RKO (cell line): ENCODE measurements at regions not wholly inside any gene's neighbourhood (a gene's known extent, or its start where the extent isn't known, plus 50 kb on each side); places are given as distances from the start of the nearest gene placed in this dataset.

Experiments used
- DNase-seq: peaks from one replicate; pipeline ENCODE4 v3.0.0-alpha.2; 2016; ENCODE audit warnings: low spot score

DNA sequence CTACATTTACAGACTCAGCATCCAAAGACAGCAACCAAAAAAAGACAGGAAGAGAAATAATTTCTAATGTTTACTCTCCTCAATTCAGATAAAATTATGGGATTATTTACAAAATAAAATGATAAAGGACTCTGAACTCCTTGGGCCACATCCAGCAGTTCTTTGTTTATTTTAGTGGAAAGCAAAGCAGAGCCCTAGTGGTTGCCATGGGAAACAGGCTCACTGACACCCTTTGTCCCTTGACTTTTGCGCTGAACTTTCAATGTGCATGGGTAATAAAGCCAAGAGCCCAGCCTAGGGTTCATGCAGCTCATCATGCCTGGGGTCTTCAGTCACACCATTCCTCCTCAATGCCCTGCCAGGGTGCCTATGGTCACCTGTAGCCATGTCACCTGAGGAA lies 442.6 kb upstream of the IGFBP3 start:
- DNase-seq: no peak

DNA sequence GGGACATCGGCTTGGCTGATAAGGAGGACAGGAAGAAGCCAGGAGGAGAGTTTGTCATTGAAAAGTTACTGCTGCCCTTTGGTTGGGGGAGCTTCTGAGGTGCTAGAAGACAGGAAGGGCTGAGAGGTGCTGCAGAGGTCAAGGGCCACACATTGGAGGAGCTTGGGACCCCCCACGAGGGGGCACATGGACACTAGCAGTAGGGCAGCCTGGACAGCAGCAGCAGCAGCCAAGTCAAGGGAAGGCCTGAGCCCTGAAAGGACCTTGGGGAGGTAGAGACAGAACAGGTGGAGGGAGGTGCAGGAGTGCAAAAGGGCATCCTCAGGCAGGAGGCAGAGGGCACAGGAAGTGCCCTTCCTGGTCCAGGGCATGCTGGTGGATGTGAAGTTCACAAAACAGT lies 439.7 kb upstream of the IGFBP3 start:
- DNase-seq: no peak

DNA sequence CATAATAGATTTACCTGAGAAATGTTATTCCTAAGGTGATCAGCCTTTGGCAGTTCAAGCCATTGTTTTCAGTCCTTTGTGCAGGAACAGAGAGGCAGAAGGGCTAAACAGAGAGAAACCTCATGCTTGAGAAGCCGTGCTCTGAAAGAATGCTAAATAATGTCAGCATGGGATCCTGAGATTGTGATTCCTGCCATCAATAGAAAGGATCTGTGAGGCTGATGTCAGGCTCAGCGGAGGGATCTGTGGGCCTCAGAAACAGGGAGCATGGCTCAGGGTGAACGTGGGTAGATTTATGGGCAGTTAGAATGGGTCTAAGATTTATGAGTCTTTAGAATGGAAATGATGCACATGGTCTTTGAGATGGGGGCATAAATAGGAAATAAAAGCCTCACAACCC lies 439.2 kb upstream of the IGFBP3 start:
- DNase-seq: no peak

DNA sequence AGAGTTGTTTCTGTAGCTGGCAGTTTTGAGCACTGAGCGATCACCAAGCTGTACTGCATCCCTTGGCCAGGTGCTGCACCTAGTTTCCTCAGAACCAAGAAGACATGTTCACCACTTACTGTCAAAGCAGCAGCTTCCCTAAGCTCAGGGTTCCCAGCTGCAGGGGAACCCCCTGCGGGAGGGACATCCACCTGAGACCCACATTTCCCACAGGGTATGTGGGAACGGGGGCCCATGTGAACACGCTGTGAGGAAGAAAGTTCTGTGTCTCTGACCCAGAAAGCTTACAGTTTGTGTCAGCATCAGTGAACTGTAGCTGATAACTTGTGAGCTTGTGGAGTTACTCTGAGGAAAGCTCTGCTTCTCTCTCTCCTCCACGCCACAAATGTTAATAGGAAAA lies 436.8 kb upstream of the IGFBP3 start:
- DNase-seq: no peak

DNA sequence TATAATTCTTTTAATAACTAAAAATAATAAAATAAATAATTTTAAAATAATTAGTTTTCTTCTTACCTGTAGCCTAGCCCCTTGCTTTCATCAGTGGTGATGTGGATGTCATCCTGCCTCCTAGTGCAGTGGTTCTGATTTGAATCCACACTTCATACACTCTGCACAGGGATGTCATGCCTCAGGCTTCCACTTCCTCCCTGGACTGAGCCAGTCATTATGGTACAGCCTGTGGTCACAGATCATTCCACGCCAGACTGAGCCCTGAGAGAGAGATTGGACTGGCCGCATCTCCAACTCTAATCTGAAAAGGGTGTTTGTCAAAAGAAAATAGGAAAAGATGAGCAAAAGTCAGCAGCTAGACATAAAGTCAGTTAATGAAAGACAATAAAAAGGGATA lies 436.2 kb upstream of the IGFBP3 start:
- no peak for DNase-seq

DNA sequence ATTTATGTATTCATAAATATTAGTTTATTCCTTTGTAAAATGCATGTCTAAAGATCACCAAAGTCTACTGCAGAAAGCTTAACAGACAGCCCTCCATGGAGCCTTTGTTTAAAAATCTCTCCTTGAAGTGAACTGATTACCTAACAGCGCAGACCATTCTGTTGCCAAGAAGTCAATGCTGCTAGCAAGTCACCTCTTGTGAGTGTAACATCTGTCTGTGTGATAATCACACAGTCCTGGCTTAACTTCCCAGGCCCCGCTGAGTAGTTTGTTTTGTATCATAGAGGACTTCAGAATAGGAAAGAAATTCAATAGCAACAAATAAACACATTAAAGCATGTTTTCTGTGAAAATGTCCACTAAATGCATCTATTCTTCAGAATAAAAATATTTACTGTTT lies 435.3 kb upstream of the IGFBP3 start:
- DNase-seq: no peak

DNA sequence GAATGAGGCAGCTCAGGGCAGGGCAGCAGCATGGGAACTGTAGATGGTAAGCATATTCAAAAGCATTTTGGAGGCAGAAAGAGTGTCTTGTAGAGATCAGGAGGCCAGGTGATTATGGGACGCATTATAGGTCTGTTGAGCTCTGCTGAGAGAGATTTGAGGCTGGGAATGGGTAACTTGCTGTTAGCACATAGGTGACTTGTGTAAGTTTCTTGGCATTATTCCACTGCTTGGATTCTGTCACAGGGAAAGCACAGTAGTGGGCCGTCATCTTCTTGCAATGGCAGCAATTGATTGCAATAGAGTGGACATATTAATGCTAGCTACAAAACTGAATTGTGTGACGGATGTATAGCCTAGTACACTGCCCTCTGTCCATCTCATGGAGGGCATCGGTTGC lies 434.3 kb upstream of the IGFBP3 start:
- DNase-seq: no peak

DNA sequence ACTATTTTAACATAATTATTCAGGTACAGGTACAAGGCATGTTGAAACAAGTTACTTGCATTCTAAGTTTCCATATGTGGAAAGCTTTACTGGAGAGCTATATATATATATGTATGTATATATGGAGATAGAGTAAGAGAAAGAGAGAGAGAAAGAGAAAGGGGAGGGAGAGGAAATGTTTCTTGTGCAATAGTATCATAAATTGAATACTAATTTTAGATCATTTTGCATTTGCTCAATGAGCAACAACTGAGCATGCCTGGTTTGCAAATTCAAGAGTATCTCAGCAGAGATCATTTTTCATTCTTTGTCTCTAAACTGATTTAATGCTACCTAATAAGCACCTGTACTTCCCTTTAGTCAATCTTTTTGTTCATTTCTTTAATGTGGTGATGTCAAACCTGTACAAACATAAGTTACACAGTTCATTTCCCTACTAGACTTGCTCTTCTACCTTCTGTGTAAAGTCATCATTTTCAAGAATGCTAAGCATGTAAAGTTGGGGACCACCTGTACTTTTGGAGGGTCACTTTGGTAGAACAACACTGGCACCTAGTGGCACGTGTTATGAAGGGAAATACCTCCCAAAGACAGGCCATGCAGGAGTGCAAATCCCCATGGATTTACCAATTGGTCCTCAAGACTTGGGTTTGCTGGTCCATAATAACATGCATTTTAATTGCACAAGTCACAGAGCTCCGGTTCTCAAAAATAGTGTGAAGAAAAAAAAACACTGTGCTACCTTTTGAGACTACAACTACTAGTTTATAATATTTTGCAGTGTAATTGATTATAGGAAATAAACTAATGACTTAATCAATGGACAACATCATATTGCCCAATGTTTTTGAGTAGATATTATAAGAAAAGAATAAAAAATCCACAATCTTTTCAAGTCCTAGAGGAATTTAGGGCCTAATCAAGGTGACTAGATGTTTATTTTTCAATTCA lies 431.2 kb upstream of the IGFBP3 start:
- DNase-seq: peak; percentile 46

DNA sequence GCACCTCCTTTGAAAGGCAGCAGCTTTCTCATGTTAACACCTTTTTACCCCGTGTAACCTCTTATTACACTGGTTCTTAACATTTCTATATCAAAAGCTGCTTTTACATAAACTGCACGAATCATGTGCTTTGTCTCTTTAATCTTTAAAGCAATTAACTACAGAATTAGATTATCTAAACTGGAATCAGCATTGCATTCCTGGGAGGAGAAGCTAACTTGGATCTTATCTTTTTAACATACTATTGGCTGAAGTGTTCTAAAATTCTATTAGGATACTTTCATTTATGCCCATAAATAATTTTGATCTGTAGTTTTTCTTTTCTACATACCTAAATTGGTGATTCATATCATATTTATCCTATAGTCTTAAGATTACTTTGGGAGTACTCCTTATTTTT lies 428.4 kb upstream of the IGFBP3 start:
- no peak for DNase-seq

DNA sequence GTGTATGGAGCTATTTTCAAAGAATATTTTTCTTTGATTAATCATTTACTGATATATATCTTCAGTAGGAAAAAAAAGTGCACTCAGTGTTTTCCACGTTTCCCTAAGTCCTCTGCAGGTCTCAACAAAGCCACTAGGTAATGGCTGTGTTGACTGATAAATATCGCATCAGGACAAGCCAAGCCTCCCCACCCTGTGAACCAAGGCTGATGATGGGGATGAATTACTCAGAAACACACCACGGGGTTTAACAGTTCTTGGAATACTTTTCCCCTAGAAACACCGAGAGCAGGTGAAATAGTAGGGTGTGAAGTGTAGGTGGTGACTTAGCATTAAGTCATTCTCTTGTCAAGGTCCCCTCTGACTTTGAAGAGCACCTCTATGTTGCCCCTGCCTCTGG lies 423.5 kb upstream of the IGFBP3 start:
- no peak for DNase-seq

DNA sequence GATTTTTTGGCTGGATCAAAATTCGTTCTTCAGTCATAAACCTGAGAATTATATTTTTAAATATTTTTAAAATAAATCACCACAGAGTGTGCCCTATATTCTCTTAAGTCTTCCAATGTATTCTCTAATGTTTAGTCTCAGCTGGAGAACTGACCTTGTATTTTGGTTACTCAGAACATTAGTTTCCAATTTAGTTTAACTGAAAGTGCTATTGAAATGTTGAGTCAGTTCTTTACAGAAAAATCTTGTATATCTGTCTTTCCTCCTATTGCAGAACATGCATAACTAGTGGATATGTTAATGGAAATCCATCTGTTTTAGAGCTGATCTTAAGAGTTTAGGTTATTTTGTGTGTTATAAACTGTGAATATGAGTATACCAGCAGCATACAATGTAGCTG lies 422.7 kb upstream of the IGFBP3 start:
- no peak for DNase-seq

DNA sequence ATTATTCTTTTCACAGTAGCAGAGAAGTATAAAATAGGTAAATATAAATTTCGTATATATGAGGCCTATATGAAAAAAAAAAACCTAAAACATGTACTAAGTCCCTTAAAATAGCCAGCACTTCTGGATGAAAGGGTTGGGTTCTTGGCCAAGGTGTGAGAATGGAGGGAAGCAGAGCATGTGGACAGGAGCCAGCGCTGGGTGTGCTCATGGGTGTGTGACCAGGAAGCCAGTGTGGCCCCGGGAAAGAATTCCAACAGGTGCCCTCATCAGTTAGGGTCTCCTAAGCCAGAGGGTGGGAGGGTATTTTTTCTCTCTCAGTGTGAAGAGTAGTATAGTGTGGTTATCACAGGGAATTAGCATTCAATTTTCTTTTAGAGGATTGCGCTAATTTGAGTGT lies 401.9 kb upstream of the IGFBP3 start:
- no peak for DNase-seq

DNA sequence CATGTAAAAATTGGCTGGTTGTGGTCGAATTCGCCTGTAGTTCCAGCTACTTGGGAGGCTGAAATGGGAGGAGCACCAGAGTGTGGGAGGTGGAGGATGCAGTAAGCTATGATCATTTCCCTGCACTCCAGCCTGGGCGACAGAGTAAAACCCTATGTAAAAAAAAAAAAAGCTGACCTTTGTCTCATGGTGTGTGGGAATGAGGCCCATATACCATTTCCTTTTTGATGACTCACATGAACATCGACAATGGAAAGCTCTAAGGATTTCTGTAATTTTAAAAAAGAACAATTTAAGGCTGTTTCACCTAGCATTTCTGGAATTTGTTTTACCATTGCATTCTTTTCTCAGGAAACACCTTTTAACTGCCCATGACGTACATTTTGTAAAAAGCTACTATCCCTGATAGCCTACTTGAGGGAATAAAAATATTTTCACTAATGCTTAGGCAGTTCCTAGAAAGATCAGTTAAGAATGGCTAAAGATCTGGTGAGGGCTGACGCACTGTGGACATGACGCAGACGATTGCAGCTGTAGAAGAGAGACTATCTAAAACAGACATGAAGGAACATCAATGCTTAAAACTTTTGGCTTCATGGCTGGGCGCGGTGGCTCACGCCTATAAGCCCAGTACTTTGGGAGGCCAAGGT lies 400.6 kb upstream of the IGFBP3 start:
- DNase-seq: no peak

DNA sequence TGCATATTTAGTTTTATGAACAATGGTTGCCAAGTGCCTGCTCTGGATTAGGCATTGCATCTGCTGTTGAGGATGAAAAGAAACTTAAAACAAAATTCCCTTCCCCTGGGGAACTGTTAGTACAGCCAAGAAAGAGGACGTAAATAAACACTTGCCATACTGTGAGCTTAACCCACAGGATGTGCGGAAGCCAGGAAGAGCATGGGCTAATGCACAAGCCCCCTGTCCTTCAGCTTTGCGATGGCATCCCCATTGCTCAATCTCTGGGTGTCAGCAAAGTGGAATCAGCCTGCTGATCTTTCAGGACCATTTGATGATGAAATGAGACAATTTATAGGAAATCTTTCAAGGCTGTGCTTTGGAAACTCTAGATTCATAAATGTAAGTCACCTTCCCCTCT lies 399.9 kb upstream of the IGFBP3 start:
- DNase-seq: no peak

DNA sequence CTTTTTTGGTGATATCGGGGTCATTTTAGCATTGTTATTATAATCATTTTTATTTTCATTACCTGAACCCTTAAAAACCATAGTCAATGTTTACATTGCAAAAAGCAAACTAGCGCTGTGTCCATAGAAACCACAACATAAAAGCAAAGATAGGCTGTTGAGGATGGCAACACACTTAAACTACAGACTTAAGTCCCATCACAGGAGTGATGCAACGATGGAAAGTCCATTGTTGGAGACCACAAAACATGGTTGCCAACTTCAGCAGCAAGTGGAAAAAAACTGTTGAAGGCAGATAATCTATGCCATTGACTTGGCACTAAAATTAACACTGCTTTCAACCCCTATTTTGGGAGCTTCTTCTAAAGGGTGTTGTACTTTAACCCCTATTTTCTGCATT lies 398.8 kb upstream of the IGFBP3 start:
- DNase-seq: no peak

DNA sequence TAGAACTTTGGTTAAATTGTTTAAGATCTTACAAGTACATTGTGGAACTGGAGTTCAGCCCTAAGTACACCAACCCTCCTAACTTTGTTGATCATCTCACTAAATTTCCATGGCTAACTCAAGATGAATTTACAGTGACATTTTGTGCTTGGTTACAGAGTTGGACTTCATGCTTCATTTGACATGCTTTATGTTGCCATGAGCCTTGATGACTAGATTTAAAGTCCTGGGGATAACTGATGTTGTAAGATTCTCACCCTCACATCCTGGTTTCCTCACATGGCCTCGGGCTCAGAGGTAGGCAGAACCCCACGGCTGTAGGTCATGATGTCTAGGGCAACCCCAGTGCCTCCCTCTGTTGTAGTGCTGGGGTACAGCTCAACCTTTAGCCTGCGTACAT lies 397.2 kb upstream of the IGFBP3 start:
- DNase-seq: no peak

DNA sequence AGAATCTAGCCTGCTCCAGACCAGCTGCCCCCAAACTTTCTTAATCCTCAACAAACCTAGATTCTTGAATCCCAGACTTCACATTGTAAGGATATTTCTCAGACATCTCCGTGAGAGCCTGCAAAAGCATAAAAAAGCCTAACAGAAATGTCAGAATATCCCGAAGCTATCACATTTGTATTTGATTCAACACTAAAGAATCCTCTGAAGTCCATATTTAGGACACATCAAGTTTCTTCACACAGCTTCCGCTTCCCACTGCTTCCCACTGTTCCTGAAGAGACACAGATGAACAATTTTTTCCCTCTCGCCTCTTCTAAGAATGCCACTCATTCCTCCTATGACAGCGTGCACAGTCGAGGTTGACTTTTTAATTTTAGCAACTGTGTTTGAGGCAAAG lies 396.2 kb upstream of the IGFBP3 start:
- DNase-seq: no peak

DNA sequence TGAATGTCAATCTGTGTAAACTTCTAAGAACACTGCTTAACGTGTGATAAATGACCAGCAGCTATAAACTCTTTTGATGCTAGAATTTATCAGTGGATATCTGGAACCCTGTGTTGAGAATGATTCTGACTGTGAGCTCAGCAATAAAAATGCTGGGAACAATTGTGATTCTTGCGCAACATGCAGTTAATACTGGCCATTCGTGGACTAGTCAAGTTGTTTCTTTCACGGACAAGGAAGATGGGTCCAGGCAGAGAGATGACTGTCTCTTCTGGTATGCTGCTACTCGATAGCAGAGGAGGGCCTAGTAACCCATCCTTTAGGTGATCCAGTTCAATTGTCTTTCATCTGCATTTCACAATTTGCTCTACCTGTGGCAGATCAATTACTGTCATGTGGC lies 394.8 kb upstream of the IGFBP3 start:
- DNase-seq: no peak

DNA sequence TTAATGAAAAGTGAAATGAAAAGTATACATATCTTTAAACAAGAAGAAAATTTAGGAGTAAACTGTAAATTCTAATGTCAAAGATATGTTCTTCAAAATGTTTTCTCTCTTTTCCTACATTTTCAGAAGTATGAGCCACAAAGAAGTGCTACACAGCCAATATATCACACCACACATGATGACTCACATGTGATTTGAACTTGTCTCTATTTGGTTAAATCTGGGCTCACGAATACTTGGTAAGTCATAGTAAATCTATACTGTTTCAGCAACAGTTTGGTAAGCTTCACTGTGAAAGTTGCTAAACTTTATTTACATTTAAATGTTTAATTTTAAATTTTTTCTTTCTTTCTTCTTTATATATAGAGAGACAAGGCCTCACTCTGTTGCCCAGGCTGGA lies 380.6 kb upstream of the IGFBP3 start:
- no peak for DNase-seq

DNA sequence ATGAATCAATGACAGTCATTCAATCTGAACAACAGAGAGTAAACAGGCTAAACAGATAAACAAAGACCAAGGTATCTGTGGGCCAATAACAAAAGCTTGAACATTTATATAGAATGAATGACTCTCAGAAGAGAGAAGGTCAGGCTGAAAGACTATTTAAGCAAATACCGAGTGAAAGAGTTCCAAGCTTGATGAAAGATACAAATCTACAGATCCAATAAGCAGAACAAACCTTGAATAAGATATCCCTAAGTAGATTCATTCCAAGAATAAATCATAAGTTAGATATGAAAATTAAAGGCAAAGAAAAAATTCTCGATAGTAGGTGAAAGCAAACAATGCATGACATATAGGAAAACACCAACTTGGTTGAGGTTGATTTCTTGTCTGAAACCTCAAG lies 376.4 kb upstream of the IGFBP3 start:
- no peak for DNase-seq

DNA sequence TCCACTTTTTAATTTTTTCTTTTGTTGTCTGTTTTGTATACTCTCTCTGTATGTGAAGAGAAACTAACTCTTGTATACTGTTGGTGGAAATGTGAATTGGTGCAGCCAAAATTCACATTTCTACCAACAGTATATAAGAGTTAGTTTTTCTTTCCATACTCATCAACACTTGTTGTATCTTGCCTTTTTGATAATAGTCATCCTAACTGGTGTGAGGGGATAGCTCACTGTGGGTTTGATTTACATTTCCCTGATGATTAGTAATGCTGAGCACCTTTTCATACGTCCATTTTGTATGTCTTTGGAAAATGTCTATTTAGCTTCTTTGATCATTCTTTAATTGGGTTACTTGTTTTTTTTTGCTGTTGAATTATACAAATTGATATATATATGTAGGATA lies 375.5 kb upstream of the IGFBP3 start:
- no peak for DNase-seq

DNA sequence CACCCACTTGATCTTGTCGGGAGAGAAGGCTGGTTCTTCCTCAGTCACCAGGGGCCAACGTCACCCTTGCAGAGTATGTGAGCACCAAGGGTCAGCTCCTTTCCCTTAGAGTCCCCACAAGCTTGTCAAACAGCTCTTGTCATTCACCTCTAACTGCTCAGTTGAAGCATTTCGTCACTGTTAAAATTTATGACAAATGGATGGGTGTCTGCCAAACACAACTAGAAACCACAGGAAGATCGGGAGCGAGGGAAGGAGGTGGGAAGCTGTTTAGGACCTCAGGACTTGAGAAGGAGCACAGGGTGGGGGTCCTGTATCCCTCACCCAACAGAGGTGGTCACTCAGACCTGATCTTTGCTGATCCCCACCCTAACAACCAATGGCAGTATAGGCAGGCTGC lies 373.3 kb upstream of the IGFBP3 start:
- DNase-seq: no peak

DNA sequence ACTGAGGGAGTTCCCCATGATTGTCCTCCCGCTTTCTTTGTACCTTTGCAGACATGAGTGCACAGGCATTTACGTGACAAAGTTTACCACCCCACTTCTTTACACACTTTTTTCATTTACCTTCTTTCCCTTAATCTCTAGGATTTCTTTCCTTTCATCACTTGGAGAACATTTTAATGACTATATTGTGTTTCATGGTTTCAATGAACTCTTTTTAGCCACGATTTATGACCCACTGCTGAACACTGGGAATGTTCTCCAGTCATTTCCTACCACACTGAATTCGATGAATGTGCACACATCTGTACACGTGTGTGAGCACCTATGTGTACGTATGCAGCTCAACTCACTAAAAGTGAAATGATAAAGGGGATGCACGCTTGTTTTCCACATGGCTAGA lies 371.7 kb upstream of the IGFBP3 start:
- DNase-seq: no peak
